ENCODE measurements at regions not wholly inside any gene's neighbourhood (a gene's known extent, or its start where the extent isn't known, plus 50 kb on each side); places are given as distances from the start of the nearest gene placed in this dataset.
A peak's percentile ranks its signal among the peaks of the same experiment; 100 is the strongest.
"Not testable (repeated sequence)": the region's sequence is repeated elsewhere in the genome, so short reads cannot be mapped to it uniquely, and the experiment has no call there.

GRCh38 chr2:187207126-187207525 is 240.9 kb downstream of the CALCRL start:
- Histone ChIP-seq H3K9me3 (replicated peaks; ENCODE audit: control insufficient read depth, low read depth, low read length) (peaks cover under 1% of the 10 kb centered on the region), H3K4me3 (ENCODE audit: low read length) (no peak overlapping the region), H3K36me3 (ENCODE audit: control insufficient read depth, insufficient read depth, low read length) (no peaks in the 10 kb centered on the region), H3K27me3 (ENCODE audit: control insufficient read depth, insufficient read depth, low read length) (no peaks in the 10 kb centered on the region), H3K27ac (ENCODE audit: low read length) (peak overlapping the region; percentile 24), H3K4me1 (ENCODE audit: control insufficient read depth, insufficient read depth, low read length) (no peaks in the 10 kb centered on the region)
- WGBS (ENCODE audit: insufficient coverage) = no CpG with 5 or more reads among the region's 2 CpGs
- no peak for DNase-seq

- Histone ChIP-seq H3K27ac (ENCODE audit: low read length) (peak overlapping the region; percentile 24), H3K27me3 (ENCODE audit: control insufficient read depth, insufficient read depth, low read length) (no peaks in the 10 kb centered on the region), H3K4me3 (ENCODE audit: low read length) (no peak overlapping the region), H3K36me3 (ENCODE audit: control insufficient read depth, insufficient read depth, low read length) (no peaks in the 10 kb centered on the region), H3K9me3 (replicated peaks; ENCODE audit: control insufficient read depth, low read depth, low read length) (no peaks in the 10 kb centered on the region), H3K4me1 (ENCODE audit: control insufficient read depth, insufficient read depth, low read length) (no peaks in the 10 kb centered on the region)
- no CpG with 5 or more reads among the region's 1 CpG for WGBS (ENCODE audit: insufficient coverage)
- DNase-seq = peak; percentile 51
Measured at GRCh38 chr2:187206471-187206870, 241.6 kb downstream of the CALCRL start.

- WGBS (ENCODE audit: insufficient coverage) = no CpG with 5 or more reads among the region's 4 CpGs
- H3K4me3 ChIP-seq (ENCODE audit: low read length) = no peak overlapping the region
- H3K4me1 ChIP-seq (ENCODE audit: control insufficient read depth, insufficient read depth, low read length) = no peaks in the 10 kb centered on the region
- peak; percentile 14 for DNase-seq
- no peaks in the 10 kb centered on the region for H3K36me3 ChIP-seq (ENCODE audit: control insufficient read depth, insufficient read depth, low read length)
- no peaks in the 10 kb centered on the region for H3K9me3 ChIP-seq (replicated peaks; ENCODE audit: control insufficient read depth, low read depth, low read length)
- no peaks in the 10 kb centered on the region for H3K27me3 ChIP-seq (ENCODE audit: control insufficient read depth, insufficient read depth, low read length)
- no peak overlapping the region for H3K27ac ChIP-seq (ENCODE audit: low read length)
Measured at GRCh38 chr2:187206071-187206470, 242.0 kb downstream of the CALCRL start.

GRCh38 chr2:187198136-187198535 is 249.9 kb downstream of the CALCRL start:
- DNase-seq = no peak
- no peak overlapping the region for H3K4me3 ChIP-seq (ENCODE audit: low read length)

GRCh38 chr2:187194049-187194448 is 254.0 kb downstream of the CALCRL start:
- Histone ChIP-seq H3K27ac (ENCODE audit: low read length) (no peak overlapping the region), H3K4me1 (ENCODE audit: control insufficient read depth, insufficient read depth, low read length) (no peaks in the 10 kb centered on the region), H3K36me3 (ENCODE audit: control insufficient read depth, insufficient read depth, low read length) (no peaks in the 10 kb centered on the region), H3K9me3 (replicated peaks; ENCODE audit: control insufficient read depth, low read depth, low read length) (no peaks in the 10 kb centered on the region), H3K4me3 (ENCODE audit: low read length) (no peak overlapping the region), H3K27me3 (ENCODE audit: control insufficient read depth, insufficient read depth, low read length) (no peaks in the 10 kb centered on the region)
- no peak for DNase-seq

More at GRCh38 chr2:187198136-187198535, 249.9 kb downstream of the CALCRL start:
- H3K4me1 ChIP-seq (ENCODE audit: control insufficient read depth, insufficient read depth, low read length) = no peaks in the 10 kb centered on the region
- no peak overlapping the region for H3K27ac ChIP-seq (ENCODE audit: low read length)
- no peaks in the 10 kb centered on the region for H3K27me3 ChIP-seq (ENCODE audit: control insufficient read depth, insufficient read depth, low read length)
- H3K9me3 ChIP-seq (replicated peaks; ENCODE audit: control insufficient read depth, low read depth, low read length) = no peaks in the 10 kb centered on the region
- H3K36me3 ChIP-seq (ENCODE audit: control insufficient read depth, insufficient read depth, low read length) = no peaks in the 10 kb centered on the region

GRCh38 chr2:187188783-187189631 is 259.0 kb downstream of the CALCRL start:
- Histone ChIP-seq H3K9me3 (replicated peaks; ENCODE audit: control insufficient read depth, low read depth, low read length) (no peaks in the 10 kb centered on the region), H3K27me3 (ENCODE audit: control insufficient read depth, insufficient read depth, low read length) (no peaks in the 10 kb centered on the region), H3K4me3 (ENCODE audit: low read length) (no peak overlapping the region), H3K4me1 (ENCODE audit: control insufficient read depth, insufficient read depth, low read length) (no peaks in the 10 kb centered on the region), H3K27ac (ENCODE audit: low read length) (no peak overlapping the region), H3K36me3 (ENCODE audit: control insufficient read depth, insufficient read depth, low read length) (no peaks in the 10 kb centered on the region)
- no peak for DNase-seq
- no CpG with 5 or more reads among the region's 4 CpGs for WGBS (ENCODE audit: insufficient coverage)

- no peak overlapping the region for H3K4me3 ChIP-seq (ENCODE audit: low read length)
- DNase-seq = peak; percentile 70
Measured at GRCh38 chr2:187187519-187187918, 260.5 kb downstream of the CALCRL start.

GRCh38 chr2:187180529-187180928 is 267.5 kb downstream of the CALCRL start:
- 100% methylated on average over 2 of the region's 3 CpGs for WGBS (ENCODE audit: insufficient coverage)
- H3K4me1 ChIP-seq (ENCODE audit: control insufficient read depth, insufficient read depth, low read length) = no peaks in the 10 kb centered on the region
- DNase-seq = no peak

More at GRCh38 chr2:187187519-187187918, 260.5 kb downstream of the CALCRL start:
- Histone ChIP-seq H3K27me3 (ENCODE audit: control insufficient read depth, insufficient read depth, low read length) (no peaks in the 10 kb centered on the region), H3K27ac (ENCODE audit: low read length) (no peak overlapping the region), H3K36me3 (ENCODE audit: control insufficient read depth, insufficient read depth, low read length) (no peaks in the 10 kb centered on the region), H3K9me3 (replicated peaks; ENCODE audit: control insufficient read depth, low read depth, low read length) (no peaks in the 10 kb centered on the region), H3K4me1 (ENCODE audit: control insufficient read depth, insufficient read depth, low read length) (no peaks in the 10 kb centered on the region)

GRCh38 chr2:187178876-187179275 is 269.2 kb downstream of the CALCRL start:
- not testable (repeated sequence) for H3K9me3 ChIP-seq (replicated peaks; ENCODE audit: control insufficient read depth, low read depth, low read length); H3K36me3 ChIP-seq (ENCODE audit: control insufficient read depth, insufficient read depth, low read length); H3K4me3 ChIP-seq (ENCODE audit: low read length); H3K27ac ChIP-seq (ENCODE audit: low read length); H3K4me1 ChIP-seq (ENCODE audit: control insufficient read depth, insufficient read depth, low read length); DNase-seq; H3K27me3 ChIP-seq (ENCODE audit: control insufficient read depth, insufficient read depth, low read length)
- WGBS (ENCODE audit: insufficient coverage) = no CpG with 5 or more reads among the region's 3 CpGs

More at GRCh38 chr2:187180529-187180928, 267.5 kb downstream of the CALCRL start:
- Histone ChIP-seq H3K27ac (ENCODE audit: low read length) (no peak overlapping the region), H3K36me3 (ENCODE audit: control insufficient read depth, insufficient read depth, low read length) (no peaks in the 10 kb centered on the region), H3K9me3 (replicated peaks; ENCODE audit: control insufficient read depth, low read depth, low read length) (peaks cover 5% of the 10 kb centered on the region), H3K4me3 (ENCODE audit: low read length) (no peak overlapping the region), H3K27me3 (ENCODE audit: control insufficient read depth, insufficient read depth, low read length) (no peaks in the 10 kb centered on the region)

- H3K36me3 ChIP-seq (ENCODE audit: control insufficient read depth, insufficient read depth, low read length) = no peaks in the 10 kb centered on the region
- no peaks in the 10 kb centered on the region for H3K27me3 ChIP-seq (ENCODE audit: control insufficient read depth, insufficient read depth, low read length)
- no peak for DNase-seq
- 85% methylated on average over 5 of the region's 10 CpGs for WGBS (ENCODE audit: insufficient coverage)
- no peaks in the 10 kb centered on the region for H3K4me1 ChIP-seq (ENCODE audit: control insufficient read depth, insufficient read depth, low read length)
- no peak overlapping the region for H3K27ac ChIP-seq (ENCODE audit: low read length)
- peaks cover 5% of the 10 kb centered on the region for H3K9me3 ChIP-seq (replicated peaks; ENCODE audit: control insufficient read depth, low read depth, low read length)
- H3K4me3 ChIP-seq (ENCODE audit: low read length) = no peak overlapping the region
Measured at GRCh38 chr2:187177253-187177652, 270.8 kb downstream of the CALCRL start.

GRCh38 chr2:187174582-187174981 is 273.5 kb downstream of the CALCRL start:
- no peak overlapping the region for H3K27ac ChIP-seq (ENCODE audit: low read length)
- H3K36me3 ChIP-seq (ENCODE audit: control insufficient read depth, insufficient read depth, low read length) = no peaks in the 10 kb centered on the region
- H3K27me3 ChIP-seq (ENCODE audit: control insufficient read depth, insufficient read depth, low read length) = no peaks in the 10 kb centered on the region
- no peaks in the 10 kb centered on the region for H3K9me3 ChIP-seq (replicated peaks; ENCODE audit: control insufficient read depth, low read depth, low read length)
- 100% methylated on average over 1 of the region's 1 CpG for WGBS (ENCODE audit: insufficient coverage)
- no peak overlapping the region for H3K4me3 ChIP-seq (ENCODE audit: low read length)
- DNase-seq = no peak
- no peaks in the 10 kb centered on the region for H3K4me1 ChIP-seq (ENCODE audit: control insufficient read depth, insufficient read depth, low read length)

Data from muscle of leg (tissue), 3 donors.